ENCODE measurements at regions not wholly inside any gene's neighbourhood (a gene's known extent, or its start where the extent isn't known, plus 50 kb on each side); places are given as distances from the start of the nearest gene placed in this dataset.
"Not testable (repeated sequence)": the region's sequence is repeated elsewhere in the genome, so short reads cannot be mapped to it uniquely, and the experiment has no call there.

GRCh38 chr12:89192429-89192828, 159.9 kb downstream of the DUSP6 start:
- Histone ChIP-seq H3K9me3 (peaks cover 21% of the 10 kb centered on the region; the same call in 2 of the 3 replicates), H3K4me1 (peaks cover 14% of the 10 kb centered on the region), H3K4me2 (peak overlapping the region; percentile 51), H3K27ac (peak overlapping the region; percentile 52 to 68; a peak in 5 of 6 replicates), H3K4me3 (no peak overlapping the region)
- FAIRE-seq (peak; percentile 70), ATAC-seq (peak; percentile 98 to 99), DNase-seq (ENCODE audit: low read depth in 1 of 2, low spot score in 1 of 2) (peak; percentile 54 to 85)
- 2% methylated on average over 3 of the region's 3 CpGs for WGBS (ENCODE audit: missing lambda C conversion rate)
- POLR2A ChIA-PET: interaction anchor here (1.2 to 1.7 kb wide), 2 partner anchors 159 to 160 kb away, joined by 3 to 5 read pairs; partner anchors contain the start of gene DUSP6
- TF ChIP-seq REST (IDR thresholded peaks at IDR 0.05) (no peak), GATA3 (IDR thresholded peaks at IDR 0.05; ENCODE audit: borderline replicate concordance) (peak; percentile 88), FOXS1 (CRISPR knock-in tag; IDR thresholded peaks at IDR 0.05) (0 out of 2 replicates have a peak, but pooled peaks have one; percentile 19), MAX (IDR thresholded peaks at IDR 0.05) (peak; percentile 52; the same call in 1 of the 2 replicates), FOSB (CRISPR knock-in tag; IDR thresholded peaks at IDR 0.05) (0 out of 2 replicates have a peak, but pooled peaks have one; percentile 21), KDM1A (IDR thresholded peaks at IDR 0.05; ENCODE audit: low read depth) (no peak), SMC3 (IDR thresholded peaks at IDR 0.05) (peak; percentile 30; the same call in 1 of the 3 replicates), JUNB (IDR thresholded peaks at IDR 0.05) (peak; percentile 93), HES2 (IDR thresholded peaks at IDR 0.05) (0 out of 2 replicates have a peak, but pooled peaks have one; percentile 30), CEBPB (IDR thresholded peaks at IDR 0.05) (peak; percentile 48 to 72; a peak in 3 of 4 replicates), FOSL2 (IDR thresholded peaks at IDR 0.05) (peak; percentile 89), FOSL2 (CRISPR knock-in tag; IDR thresholded peaks at IDR 0.05) (peak; percentile 96), USF2 (IDR thresholded peaks at IDR 0.05) (no peak), ZFP36 (IDR thresholded peaks at IDR 0.05; ENCODE audit: borderline replicate concordance, partially characterized antibody) (no peak), JUN (IDR thresholded peaks at IDR 0.05) (peak; percentile 27 to 81; a peak in 1 of 5 replicates), NR3C1 (IDR thresholded peaks at IDR 0.05) (no peak), ESRRA (IDR thresholded peaks at IDR 0.05; ENCODE audit: borderline replicate concordance, low read length) (no peak), EHMT2 (IDR thresholded peaks at IDR 0.05; ENCODE audit: low read depth) (no peak), EP300 (IDR thresholded peaks at IDR 0.05) (peak; percentile 25 to 68; a peak in 2 of 5 replicates), RCOR1 (IDR thresholded peaks at IDR 0.05; ENCODE audit: low read depth, low read length) (no peak)
- TF ChIP-seq, protein P1, sequence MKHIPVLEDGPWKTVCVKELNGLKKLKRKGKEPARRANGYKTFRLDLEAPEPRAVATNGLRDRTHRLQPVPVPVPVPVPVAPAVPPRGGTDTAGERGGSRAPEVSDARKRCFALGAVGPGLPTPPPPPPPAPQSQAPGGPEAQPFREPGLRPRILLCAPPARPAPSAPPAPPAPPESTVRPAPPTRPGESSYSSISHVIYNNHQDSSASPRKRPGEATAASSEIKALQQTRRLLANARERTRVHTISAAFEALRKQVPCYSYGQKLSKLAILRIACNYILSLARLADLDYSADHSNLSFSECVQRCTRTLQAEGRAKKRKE (CRISPR knock-in tag; IDR thresholded peaks at IDR 0.05; ENCODE audit: low read depth): no peak
- TF ChIP-seq, protein P2, sequence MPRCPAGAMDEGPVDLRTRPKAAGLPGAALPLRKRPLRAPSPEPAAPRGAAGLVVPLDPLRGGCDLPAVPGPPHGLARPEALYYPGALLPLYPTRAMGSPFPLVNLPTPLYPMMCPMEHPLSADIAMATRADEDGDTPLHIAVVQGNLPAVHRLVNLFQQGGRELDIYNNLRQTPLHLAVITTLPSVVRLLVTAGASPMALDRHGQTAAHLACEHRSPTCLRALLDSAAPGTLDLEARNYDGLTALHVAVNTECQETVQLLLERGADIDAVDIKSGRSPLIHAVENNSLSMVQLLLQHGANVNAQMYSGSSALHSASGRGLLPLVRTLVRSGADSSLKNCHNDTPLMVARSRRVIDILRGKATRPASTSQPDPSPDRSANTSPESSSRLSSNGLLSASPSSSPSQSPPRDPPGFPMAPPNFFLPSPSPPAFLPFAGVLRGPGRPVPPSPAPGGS (IDR thresholded peaks at IDR 0.05): peak; percentile 75; the same call in 1 of the 3 replicates
- CTCF ChIA-PET: no interaction called here

- H3K4me2 ChIP-seq: peak overlapping the region; percentile 51; the same call in 1 of the 3 replicates
- peak; percentile 70 for FAIRE-seq
- H3K27ac ChIP-seq; H3K4me3 ChIP-seq; ATAC-seq; CTCF ChIA-PET; DNase-seq (ENCODE audit: low read depth in 1 of 2, low spot score in 1 of 2); POLR2A ChIA-PET: not testable (repeated sequence)
- peaks cover 21% of the 10 kb centered on the region; the same call in 2 of the 3 replicates for H3K9me3 ChIP-seq
- H3K4me1 ChIP-seq: peaks cover 14% of the 10 kb centered on the region
Observed at GRCh38 chr12:89191597-89191996, 160.7 kb downstream of the DUSP6 start.
